Gastroesophageal sphincter (tissue), 4 donors: ENCODE measurements at regions not wholly inside any gene's neighbourhood (a gene's known extent, or its start where the extent isn't known, plus 50 kb on each side); places are given as distances from the start of the nearest gene placed in this dataset.
"Not testable (repeated sequence)": the region's sequence is repeated elsewhere in the genome, so short reads cannot be mapped to it uniquely, and the experiment has no call there.

ENCODE experiments used
- ATAC-seq: fragments of 150-250 bp; one replicate; pipeline ENCODE4 v1.9.1; 2016; ENCODE audit warnings: mild to moderate bottlenecking, moderate library complexity
- H3K27ac ChIP-seq, 4 donors: fragments of 200-600 bp; sonication (generic) in 3 of 4; 1 replicate in 3 of 4; 2 replicates in 1 of 4; pipeline ENCODE4 v1.5.1; 2016 to 2019
- H3K27me3 ChIP-seq: fragments of 200-600 bp; sonication (generic); one replicate; pipeline ENCODE4 v1.5.1; 2019
- H3K36me3 ChIP-seq, 2 donors: fragments of 200-600 bp; sonication (generic); one replicate each; pipeline ENCODE4 v1.5.1; 2019; ENCODE audit warnings: control low read depth in 1 of 2
- H3K4me1 ChIP-seq, 3 donors: fragments of 200-600 bp; sonication (generic); 1 replicate in 2 of 3; 2 replicates in 1 of 3; pipeline ENCODE4 v1.5.1; 2016 to 2019; ENCODE audit warnings: control low read depth in 2 of 3
- H3K4me3 ChIP-seq, 2 donors: fragments of 200-600 bp; sonication (generic); one replicate each; pipeline ENCODE4 v1.5.1; 2019; ENCODE audit warnings: mild to moderate bottlenecking in 1 of 2, moderate library complexity in 1 of 2
- H3K9me3 ChIP-seq, 3 donors: fragments of 200-600 bp; sonication (generic); one replicate each; pipeline ENCODE4 v1.5.1; 2017 to 2019; ENCODE audit warnings: control low read depth in 2 of 3
- EP300 ChIP-seq: sonication (generic); formaldehyde crosslinking; IDR thresholded peaks from one replicate; pipeline ENCODE4 v1.6.1; 2017; ENCODE audit warnings: antibody characterized with exemption, mild to moderate bottlenecking
- POLR2A ChIP-seq, 2 donors: fragments of 450-650 bp; IDR thresholded peaks; one replicate each; pipeline ENCODE4 v1.6.1; 2017; ENCODE audit warnings: antibody characterized with exemption in 2 of 2, mild to moderate bottlenecking in 2 of 2, moderate library complexity in 1 of 2
- POLR2AphosphoS5 ChIP-seq: sonication (generic); formaldehyde crosslinking; IDR thresholded peaks from one replicate; pipeline ENCODE4 v1.6.1; 2017; ENCODE audit warnings: antibody characterized with exemption
- WGBS, 2 donors: methylation state at CpG; one replicate each; pipeline ENCODE4 v1.1.5; 2018; ENCODE audit warnings: low coverage in 1 of 2; 5-methylcytosine and 5-hydroxymethylcytosine counted together
- TF ChIP-seq, protein P1 (sequence below), 4 experiments: fragments of 200-600 bp in 2 of 4; fragments of 450-650 bp in 2 of 4; sonication (generic) in 1 of 4; IDR thresholded peaks; one replicate each; pipeline ENCODE4 v1.5.1; 2017 to 2019; ENCODE audit warnings: antibody characterized with exemption in 4 of 4, mild to moderate bottlenecking in 2 of 4, moderate library complexity in 2 of 4

DNA sequence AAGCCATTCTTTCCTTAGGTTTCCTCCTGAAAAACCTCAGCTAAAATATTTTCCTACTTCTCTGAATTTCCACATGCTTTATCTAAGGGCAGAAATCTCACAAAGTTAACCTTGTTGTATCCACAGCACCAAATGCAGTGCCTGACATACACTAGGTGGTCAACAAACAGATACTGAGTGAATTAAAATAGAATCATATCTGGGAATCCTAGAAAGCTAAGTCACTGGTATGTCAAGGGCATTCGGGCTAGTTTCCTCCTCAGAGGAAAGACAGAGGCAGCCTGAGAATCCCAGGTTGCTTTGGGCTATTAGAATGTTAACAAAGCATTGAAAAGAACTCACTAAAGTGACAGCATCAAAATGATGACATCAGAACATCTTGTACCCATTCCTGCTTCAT is 132.7 kb upstream of the F13A1 start:
- H3K36me3 ChIP-seq: no peaks in the 10 kb centered on the region
- peaks cover 0 to 5% (median 0%) of the 10 kb centered on the region in 3 donors for H3K4me1 ChIP-seq
- no peak for TF ChIP-seq EP300
- TF ChIP-seq POLR2A (IDR thresholded peaks at IDR 0.05): no peak
- TF ChIP-seq, protein P1, sequence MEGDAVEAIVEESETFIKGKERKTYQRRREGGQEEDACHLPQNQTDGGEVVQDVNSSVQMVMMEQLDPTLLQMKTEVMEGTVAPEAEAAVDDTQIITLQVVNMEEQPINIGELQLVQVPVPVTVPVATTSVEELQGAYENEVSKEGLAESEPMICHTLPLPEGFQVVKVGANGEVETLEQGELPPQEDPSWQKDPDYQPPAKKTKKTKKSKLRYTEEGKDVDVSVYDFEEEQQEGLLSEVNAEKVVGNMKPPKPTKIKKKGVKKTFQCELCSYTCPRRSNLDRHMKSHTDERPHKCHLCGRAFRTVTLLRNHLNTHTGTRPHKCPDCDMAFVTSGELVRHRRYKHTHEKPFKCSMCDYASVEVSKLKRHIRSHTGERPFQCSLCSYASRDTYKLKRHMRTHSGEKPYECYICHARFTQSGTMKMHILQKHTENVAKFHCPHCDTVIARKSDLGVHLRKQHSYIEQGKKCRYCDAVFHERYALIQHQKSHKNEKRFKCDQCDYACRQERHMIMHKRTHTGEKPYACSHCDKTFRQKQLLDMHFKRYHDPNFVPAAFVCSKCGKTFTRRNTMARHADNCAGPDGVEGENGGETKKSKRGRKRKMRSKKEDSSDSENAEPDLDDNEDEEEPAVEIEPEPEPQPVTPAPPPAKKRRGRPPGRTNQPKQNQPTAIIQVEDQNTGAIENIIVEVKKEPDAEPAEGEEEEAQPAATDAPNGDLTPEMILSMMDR (IDR thresholded peaks at IDR 0.05): no peak
- no peak for TF ChIP-seq POLR2AphosphoS5
- H3K9me3 ChIP-seq: no peaks in the 10 kb centered on the region
- H3K27ac ChIP-seq: no peak overlapping the region
- ATAC-seq: no peak
- WGBS, 2 donors: 80 to 82% methylated on average over 1 of the region's 1 CpG
- no peak overlapping the region for H3K4me3 ChIP-seq
- H3K27me3 ChIP-seq: peaks cover 7% of the 10 kb centered on the region

DNA sequence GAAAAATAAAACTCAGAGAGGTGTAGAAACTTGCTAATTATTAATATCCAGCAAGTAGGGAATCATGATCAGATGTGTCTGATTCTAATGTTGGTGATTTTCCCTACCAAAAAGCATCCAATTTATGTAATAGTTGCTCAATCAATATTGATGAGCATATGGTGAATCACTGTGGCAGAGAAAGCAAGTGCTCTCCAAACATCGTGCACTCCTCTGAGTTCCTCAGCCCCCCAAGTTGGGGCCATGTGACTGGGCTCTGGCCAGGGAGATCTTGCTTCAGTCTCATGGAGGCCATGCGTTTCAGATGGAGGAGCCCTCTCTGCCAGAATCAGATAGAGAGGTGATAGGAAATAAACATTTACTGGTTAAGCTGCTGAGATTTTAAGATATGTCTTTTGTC is 133.2 kb upstream of the LY86 start:
- no peaks in the 10 kb centered on the region for H3K9me3 ChIP-seq
- TF ChIP-seq POLR2AphosphoS5 (no peak), POLR2A (IDR thresholded peaks at IDR 0.05) (no peak), EP300 (no peak)
- TF ChIP-seq, protein P1 (IDR thresholded peaks at IDR 0.05): no peak
- 64 to 100% methylated on average over 1 to 2 of the region's 2 CpGs for WGBS, 2 donors
- no peak overlapping the region for H3K27ac ChIP-seq
- H3K4me3 ChIP-seq: no peak overlapping the region
- peaks cover 0 to 5% (median 0%) of the 10 kb centered on the region in 3 donors for H3K4me1 ChIP-seq
- H3K36me3 ChIP-seq: no peaks in the 10 kb centered on the region
- peak; percentile 55 for ATAC-seq
- peaks cover 7% of the 10 kb centered on the region for H3K27me3 ChIP-seq

DNA sequence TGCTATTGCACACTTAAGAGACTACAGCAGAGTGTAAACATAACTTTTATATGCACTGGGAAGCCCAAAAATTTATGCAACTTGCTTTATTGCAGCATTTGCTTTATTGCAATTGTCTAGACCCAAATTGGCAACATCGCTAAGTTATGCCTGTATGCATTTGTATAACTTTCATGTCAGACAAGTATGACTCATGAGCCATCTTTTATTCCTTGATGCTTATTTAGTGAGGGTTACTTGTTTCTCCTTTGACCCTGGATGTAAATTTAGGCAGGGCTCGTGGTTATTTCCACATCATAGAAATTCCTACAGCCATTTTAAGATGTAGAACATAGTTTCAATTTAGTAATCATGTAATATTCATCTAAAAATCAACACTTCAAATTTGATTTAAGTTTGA is 130.3 kb upstream of the LY86 start:
- WGBS, 2 donors: 56 to 59% methylated on average over 2 of the region's 2 CpGs
- no peaks in the 10 kb centered on the region for H3K9me3 ChIP-seq
- no peaks in the 10 kb centered on the region for H3K4me1 ChIP-seq
- TF ChIP-seq POLR2AphosphoS5 (no peak), POLR2A (IDR thresholded peaks at IDR 0.05) (no peak), EP300 (no peak)
- TF ChIP-seq, protein P1 (IDR thresholded peaks at IDR 0.05): no peak
- ATAC-seq: no peak
- no peaks in the 10 kb centered on the region for H3K27me3 ChIP-seq
- H3K36me3 ChIP-seq: no peaks in the 10 kb centered on the region
- H3K27ac ChIP-seq: no peak overlapping the region
- H3K4me3 ChIP-seq: no peak overlapping the region

DNA sequence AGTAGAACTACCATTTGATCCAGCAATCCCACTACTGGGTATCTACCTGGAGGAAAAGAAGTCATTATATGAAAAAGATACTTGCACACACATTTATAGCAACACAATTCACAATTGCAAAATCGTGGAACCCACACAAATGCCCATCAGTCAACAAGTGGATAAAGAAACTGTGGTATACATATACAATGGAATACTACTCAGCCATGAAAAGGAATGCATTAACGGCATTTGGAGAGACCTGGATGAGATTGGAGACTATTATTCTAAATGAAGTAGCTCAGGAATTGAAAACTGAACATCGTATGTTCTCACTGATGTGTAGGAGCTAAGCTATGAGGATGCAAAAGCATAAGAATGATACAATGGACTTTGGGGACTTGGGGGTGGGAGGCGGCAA is 128.6 kb upstream of the LY86 start:
- WGBS, 2 donors: 66 to 83% methylated on average over 4 of the region's 4 CpGs
- not testable (repeated sequence) for H3K27me3 ChIP-seq, ATAC-seq, H3K36me3 ChIP-seq, H3K4me1 ChIP-seq, H3K9me3 ChIP-seq, H3K27ac ChIP-seq, H3K4me3 ChIP-seq

DNA sequence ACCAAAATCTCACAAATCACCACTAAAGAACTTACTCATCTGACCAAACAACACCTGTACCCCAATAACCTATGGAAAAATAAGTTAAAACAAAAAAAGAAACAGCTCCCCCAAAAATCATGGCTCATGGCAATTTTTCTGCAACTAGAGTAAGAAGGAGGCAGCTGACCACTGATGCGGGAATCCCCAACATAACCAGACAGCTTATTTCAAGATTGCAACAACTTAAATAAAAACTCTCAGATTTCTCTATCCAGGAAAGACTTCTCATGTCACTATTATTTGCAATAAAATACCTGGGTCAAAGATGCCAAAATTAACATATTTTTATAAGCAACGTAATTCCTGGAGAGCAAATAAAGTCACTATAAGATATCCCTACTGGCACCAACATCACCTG is 128.1 kb upstream of the LY86 start:
- no peaks in the 10 kb centered on the region for H3K27me3 ChIP-seq
- TF ChIP-seq, protein P1 (IDR thresholded peaks at IDR 0.05): no peak
- TF ChIP-seq POLR2A (IDR thresholded peaks at IDR 0.05): no peak
- no peak for TF ChIP-seq EP300
- TF ChIP-seq POLR2AphosphoS5: no peak
- WGBS, 2 donors: 91 to 92% methylated on average over 2 of the region's 2 CpGs

DNA sequence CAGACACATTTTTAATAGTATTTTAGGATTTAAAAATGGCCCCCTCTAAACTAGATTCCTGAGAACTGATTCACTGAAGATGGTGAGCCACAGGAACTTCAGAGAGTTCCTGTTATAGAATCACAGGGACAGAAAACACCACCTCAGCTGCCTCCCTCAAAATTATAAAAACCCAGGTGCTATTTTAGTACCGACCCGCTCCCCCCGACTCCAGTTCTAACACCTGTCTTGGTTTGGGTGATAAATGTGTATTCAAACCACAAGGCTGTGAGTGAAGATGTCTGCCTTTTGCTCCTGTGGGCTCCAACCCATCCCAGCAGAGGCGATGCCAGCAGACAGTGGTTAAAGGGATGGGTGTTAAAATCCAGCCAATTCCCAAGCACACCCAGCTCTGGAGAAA is 127.4 kb upstream of the LY86 start:
- H3K27ac ChIP-seq: no peak overlapping the region
- 69 to 79% methylated on average over 3 of the region's 4 CpGs for WGBS, 2 donors
- H3K9me3 ChIP-seq: no peaks in the 10 kb centered on the region
- TF ChIP-seq POLR2A (IDR thresholded peaks at IDR 0.05) (no peak), EP300 (no peak), POLR2AphosphoS5 (no peak)
- TF ChIP-seq, protein P1 (IDR thresholded peaks at IDR 0.05): no peak
- ATAC-seq: no peak
- H3K4me1 ChIP-seq: no peaks in the 10 kb centered on the region
- no peaks in the 10 kb centered on the region for H3K36me3 ChIP-seq
- no peaks in the 10 kb centered on the region for H3K27me3 ChIP-seq
- no peak overlapping the region for H3K4me3 ChIP-seq

More for the DNA sequence above, 128.1 kb upstream of the LY86 start:
- Histone ChIP-seq H3K9me3 (no peaks in the 10 kb centered on the region), H3K4me3 (no peak overlapping the region), H3K4me1 (no peaks in the 10 kb centered on the region), H3K27ac (no peak overlapping the region), H3K36me3 (no peaks in the 10 kb centered on the region)
- ATAC-seq: no peak
